HAP-1 (cell line): ENCODE measurements at regions not wholly inside any gene's neighbourhood (a gene's known extent, or its start where the extent isn't known, plus 50 kb on each side); places are given as distances from the start of the nearest gene placed in this dataset.
"Not testable (repeated sequence)": the region's sequence is repeated elsewhere in the genome, so short reads cannot be mapped to it uniquely, and the experiment has no call there.

Experiments
- DNase-seq, 2 experiments: peaks; one replicate each; pipeline ENCODE4 v3.0.0-alpha.2; 2016 to 2020; ENCODE audit warnings: low spot score in 2 of 2
- H3K27me3 ChIP-seq: fragments of 250-450 bp; sonication (Bioruptor Pico); 2 replicates; pipeline ENCODE4 v1.5.1; 2020; ENCODE audit warnings: low read depth, mild to moderate bottlenecking, moderate library complexity
- H3K36me3 ChIP-seq: fragments of 250-450 bp; sonication (Bioruptor Pico); replicated peaks from 2 replicates; pipeline ENCODE4 v1.5.1; 2020; ENCODE audit warnings: mild to moderate bottlenecking
- H3K4me1 ChIP-seq: fragments of 250-450 bp; sonication (Bioruptor Pico); 2 replicates; pipeline ENCODE4 v1.5.1; 2020; ENCODE audit warnings: mild to moderate bottlenecking
- H3K4me3 ChIP-seq: fragments of 250-450 bp; sonication (Bioruptor Pico); 2 replicates; pipeline ENCODE4 v1.5.1; 2020; ENCODE audit warnings: mild to moderate bottlenecking, moderate library complexity
- H3K9me3 ChIP-seq: fragments of 250-450 bp; sonication (Bioruptor Pico); 2 replicates; pipeline ENCODE4 v1.5.1; 2020; ENCODE audit warnings: mild to moderate bottlenecking, moderate library complexity
- in situ Hi-C: fragments of 300-500 bp; cut with MboI; formaldehyde crosslinking; loops from 3 replicates; pipeline ENCODE4 v1.14.3; 2020; ENCODE audit warnings: low sequenced_read_pairs, inconsistent platforms, mixed read lengths

DNA sequence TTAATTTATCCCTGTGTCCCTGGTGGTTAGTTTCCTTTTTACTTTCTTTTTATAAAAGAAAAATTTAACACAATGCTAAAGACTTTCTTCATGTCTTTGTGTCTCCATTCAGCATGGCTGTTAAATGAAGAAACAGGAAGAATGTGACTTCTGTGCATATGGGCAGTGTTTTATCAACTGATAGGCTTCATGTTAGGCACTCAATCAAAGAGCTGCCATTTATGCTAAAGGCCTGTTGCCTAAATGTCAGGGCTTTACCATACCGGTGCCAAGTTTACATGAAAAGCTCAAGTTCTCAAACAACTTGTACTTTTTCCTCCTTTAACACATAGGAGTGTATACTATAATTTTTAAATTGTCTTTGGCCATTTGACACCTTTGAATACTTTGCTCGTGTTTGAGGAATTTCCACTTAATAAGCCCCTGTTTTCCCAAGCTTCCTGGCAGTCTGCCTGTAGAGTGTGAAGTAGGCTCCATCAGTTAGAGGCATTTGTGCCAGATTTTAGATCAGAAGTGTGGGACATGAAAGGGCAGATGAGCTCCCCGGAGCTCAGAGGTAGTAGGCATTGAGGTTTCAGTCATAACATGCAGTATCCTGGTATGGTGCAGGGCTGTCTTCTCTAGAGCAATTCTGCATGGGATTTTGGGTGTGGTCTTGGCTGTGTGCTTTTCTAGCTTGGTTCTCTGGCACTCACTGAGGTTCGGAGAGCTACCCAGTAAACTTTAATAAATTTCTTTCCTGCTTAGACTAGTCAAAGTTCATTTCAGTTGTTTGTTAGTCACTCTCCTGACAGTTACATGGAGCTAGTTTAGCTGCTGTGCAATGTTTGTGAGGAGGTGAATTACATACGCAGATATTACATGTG lies 119.0 kb downstream of the LEPR start:
- H3K36me3 ChIP-seq: no peaks in the 10 kb centered on the region
- peaks cover 4% of the 10 kb centered on the region; the same call in 1 of the 2 replicates for H3K4me1 ChIP-seq
- peak in 1 of 2 experiments; percentile 3 for DNase-seq
- H3K9me3 ChIP-seq: no peaks in the 10 kb centered on the region
- in situ Hi-C loops: no loop called here
- no peaks in the 10 kb centered on the region for H3K27me3 ChIP-seq
- no peak overlapping the region for H3K4me3 ChIP-seq

DNA sequence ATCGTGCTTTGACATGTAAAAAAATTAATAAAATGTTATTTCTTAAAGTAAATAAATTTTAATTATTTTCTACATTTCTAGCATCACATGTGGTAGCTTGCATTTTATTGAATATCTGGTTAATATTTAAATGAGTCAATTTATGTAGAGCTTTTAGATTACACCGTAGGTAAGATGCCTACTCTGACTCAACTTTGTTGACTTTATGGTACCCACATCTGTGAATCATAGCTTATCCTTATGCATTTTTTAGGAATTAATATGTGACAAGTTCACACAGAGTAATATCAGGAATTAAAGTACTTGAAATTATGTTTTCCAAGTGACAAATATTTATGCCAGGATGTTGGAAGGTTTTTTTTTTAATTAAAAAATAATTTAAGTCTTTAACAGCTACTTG lies 120.7 kb downstream of the LEPR start:
- Histone ChIP-seq H3K27me3 (no peaks in the 10 kb centered on the region), H3K9me3 (no peaks in the 10 kb centered on the region), H3K4me1 (peaks cover 4% of the 10 kb centered on the region; the same call in 1 of the 2 replicates), H3K36me3 (no peaks in the 10 kb centered on the region), H3K4me3 (no peak overlapping the region)
- in situ Hi-C loops: no loop called here
- DNase-seq: no peak

DNA sequence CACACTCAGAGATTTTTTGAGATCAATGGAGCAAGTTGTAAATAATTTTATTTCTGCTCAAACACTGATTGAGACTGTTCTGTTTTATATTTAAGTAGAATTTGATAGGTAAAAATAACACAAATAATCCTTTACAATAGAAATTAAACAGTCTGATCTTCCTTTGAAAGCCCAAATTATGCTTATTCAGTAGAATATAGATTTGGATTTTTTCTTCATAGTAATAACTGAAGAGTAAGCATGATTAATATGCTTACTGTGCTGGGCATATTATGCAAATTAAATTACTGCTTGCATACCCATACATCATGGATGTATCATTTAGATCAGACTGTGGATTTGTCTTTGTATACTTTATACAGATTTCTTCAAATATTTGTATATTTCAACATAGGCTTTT lies 121.4 kb downstream of the LEPR start:
- DNase-seq: no peak
- in situ Hi-C loops: no loop called here
- Histone ChIP-seq H3K36me3 (no peaks in the 10 kb centered on the region), H3K9me3 (no peaks in the 10 kb centered on the region), H3K27me3 (no peaks in the 10 kb centered on the region), H3K4me1 (peaks cover 4% of the 10 kb centered on the region; the same call in 1 of the 2 replicates), H3K4me3 (no peak overlapping the region)

DNA sequence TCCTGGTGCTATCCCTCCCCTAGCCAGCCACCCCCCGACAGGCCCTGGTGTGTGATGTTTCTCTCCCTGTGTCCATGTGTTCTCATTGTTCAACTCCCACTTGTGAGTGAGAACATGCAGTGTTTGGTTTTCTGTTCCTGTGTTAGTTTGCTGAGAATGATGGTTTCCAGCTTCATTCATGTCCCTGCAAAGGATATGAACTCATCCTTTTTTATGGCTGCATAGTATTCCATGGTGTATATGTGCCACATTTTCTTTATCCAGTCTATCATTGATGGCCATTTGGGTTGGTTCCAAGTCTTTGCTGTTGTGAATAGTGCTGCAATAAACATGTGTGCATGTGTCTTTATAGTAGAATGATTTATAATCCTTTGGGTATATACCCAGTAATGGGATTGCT lies 122.1 kb downstream of the LEPR start:
- DNase-seq, H3K36me3 ChIP-seq, H3K4me1 ChIP-seq, H3K9me3 ChIP-seq, H3K27me3 ChIP-seq, H3K4me3 ChIP-seq, in situ Hi-C loops: not testable (repeated sequence)

DNA sequence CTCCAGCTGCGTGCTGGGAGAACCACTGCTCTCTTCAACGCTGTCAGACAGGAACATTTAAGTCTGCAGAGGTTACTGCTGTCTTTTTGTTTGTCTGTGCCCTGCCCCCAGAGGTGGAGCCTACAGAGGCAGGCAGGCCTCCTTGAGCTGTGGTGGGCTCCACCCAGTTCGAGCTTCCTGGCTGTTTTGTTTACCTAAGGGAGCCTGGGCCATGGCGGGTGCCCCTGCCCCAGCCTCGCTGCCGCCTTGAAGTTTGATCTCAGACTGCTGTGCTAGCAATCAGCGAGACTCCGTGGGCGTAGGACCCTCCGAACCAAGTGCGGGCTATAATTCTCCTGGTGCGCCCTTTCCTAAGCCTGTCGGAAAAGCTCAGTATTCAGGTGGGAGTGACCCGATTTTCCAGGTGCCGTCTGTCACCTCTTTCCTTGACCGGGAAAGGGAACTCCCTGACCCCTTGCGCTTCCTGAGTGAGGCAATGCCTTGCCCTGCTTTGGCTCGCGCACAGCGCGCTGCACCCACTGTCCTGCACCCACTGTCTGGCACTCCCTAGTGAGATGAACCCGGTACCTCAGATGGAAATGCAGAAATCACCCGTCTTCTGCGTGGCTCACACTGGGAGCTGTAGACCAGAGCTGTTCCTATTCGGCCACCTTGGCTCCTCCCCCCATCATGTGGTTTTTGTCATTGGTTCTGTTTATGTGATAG lies 130.0 kb downstream of the LEPR start:
- H3K4me1 ChIP-seq, H3K4me3 ChIP-seq, H3K9me3 ChIP-seq, DNase-seq, H3K36me3 ChIP-seq, in situ Hi-C loops, H3K27me3 ChIP-seq: not testable (repeated sequence)

DNA sequence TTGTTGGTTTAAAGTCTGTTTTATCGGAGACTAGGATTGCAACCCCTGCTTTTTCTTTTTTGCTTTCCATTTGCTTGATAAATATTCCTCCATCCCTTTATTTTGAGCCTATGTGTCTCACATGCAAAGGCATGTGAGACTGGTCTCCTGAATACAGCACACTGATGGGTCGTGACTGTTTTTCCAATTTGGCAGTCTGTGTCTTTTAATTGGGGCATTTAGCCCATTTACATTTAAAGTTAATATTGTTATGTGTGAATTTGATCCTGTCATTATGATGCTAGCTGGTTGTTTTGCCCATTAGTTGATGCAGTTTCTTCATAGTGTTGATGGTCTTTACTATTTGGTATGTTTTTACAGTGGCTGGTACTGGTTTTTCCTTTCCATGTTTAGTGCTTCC lies 132.0 kb downstream of the LEPR start:
- H3K36me3 ChIP-seq, H3K9me3 ChIP-seq, in situ Hi-C loops, H3K27me3 ChIP-seq, DNase-seq, H3K4me3 ChIP-seq, H3K4me1 ChIP-seq: not testable (repeated sequence)

DNA sequence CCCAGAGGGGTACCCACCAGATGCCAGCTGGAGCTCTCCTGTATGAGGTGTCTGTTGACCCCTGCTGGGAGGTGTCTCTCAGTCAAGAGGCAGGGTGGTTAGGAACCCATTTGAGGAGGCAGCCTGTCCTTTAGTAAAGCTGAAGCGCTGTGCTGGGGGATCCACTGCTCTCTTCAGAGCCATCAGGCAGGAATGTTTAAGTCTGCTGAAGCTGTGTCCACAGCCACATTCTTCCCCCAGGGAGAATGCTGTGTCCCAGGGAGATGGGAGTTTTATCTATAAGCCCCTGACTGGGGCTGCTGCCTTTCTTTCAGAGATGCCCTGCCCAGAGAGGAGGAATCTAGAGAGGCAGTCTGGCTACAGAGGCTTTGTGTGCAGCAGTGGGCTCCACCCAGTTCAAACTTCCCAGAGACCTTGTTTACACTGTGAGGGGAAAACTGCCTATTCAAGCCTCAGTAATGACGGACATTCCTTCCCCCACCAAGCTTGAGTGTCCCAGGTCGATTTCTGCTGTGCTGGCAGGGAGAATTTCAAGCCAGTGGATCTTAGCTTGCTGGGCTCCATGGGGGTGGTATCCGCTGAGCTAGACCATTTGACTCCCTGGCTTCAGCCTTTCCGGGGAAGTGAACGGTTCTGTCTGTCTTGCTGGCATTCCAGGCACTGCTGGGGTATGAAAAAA lies 133.8 kb downstream of the LEPR start:
- in situ Hi-C loops, DNase-seq, H3K4me1 ChIP-seq, H3K4me3 ChIP-seq, H3K36me3 ChIP-seq, H3K9me3 ChIP-seq, H3K27me3 ChIP-seq: not testable (repeated sequence)

DNA sequence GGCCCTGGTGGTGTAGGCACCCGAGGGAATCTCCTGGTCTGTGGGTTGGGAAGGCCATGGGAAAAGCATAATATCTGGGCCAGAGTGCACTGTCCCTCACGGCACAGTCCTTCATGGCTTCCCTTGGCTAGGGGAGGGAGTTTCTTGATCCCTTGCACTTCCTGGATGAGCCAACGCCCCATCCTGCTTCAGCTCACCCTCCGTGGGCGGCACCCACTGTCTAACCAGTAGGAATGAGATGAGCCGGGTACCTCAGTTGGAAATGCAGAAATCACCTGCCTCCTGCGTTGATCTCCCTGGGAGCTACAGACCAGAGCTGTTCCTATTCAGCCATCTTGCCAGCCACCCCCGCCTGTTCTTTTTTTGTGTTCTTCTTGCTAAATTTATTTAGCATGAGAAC lies 134.4 kb downstream of the LEPR start:
- H3K27me3 ChIP-seq: no peaks in the 10 kb centered on the region
- in situ Hi-C loops: no loop called here
- no peaks in the 10 kb centered on the region for H3K9me3 ChIP-seq
- no peaks in the 10 kb centered on the region for H3K36me3 ChIP-seq
- DNase-seq: no peak
- no peaks in the 10 kb centered on the region for H3K4me1 ChIP-seq
- no peak overlapping the region for H3K4me3 ChIP-seq

DNA sequence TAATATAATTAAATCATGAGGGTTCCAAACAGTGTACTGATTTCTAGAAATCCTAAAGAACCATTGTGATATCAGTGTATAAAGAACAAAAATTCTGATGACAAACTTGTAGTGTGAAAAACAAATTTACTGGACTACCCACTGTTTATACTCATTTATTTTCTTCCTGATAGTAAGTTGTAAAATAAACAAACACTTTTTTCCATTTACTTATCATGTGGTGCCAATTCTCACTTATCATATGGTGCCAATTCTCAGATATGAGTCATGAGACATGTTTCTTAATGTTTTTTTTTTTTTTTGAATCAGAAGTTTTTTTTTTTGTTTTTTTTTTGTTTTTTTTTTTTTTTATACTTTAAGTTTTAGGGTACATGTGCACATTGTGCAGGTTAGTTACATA lies 137.7 kb downstream of the LEPR start:
- Histone ChIP-seq H3K4me3 (no peak overlapping the region), H3K27me3 (no peaks in the 10 kb centered on the region), H3K36me3 (no peaks in the 10 kb centered on the region), H3K4me1 (no peaks in the 10 kb centered on the region), H3K9me3 (no peaks in the 10 kb centered on the region)
- no peak for DNase-seq
- in situ Hi-C loops: no loop called here

DNA sequence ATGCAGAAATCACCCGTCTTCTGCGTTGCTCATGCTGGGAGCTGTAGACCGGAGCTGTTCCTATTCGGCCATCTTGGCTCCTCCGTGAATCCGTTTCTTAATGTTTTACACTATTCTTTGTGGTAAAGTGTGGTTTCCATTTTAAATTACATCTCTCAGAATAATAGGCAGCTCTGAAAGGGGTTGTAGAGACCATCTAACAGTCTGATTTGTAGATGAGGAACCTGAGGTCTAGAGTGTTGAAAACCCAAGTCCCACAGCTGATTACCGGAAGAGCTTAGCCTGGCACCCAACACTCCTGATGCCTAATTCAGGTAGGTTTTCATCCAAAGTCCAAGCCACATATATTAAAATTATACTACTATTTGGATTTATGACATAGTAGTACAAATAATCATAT lies 144.0 kb downstream of the LEPR start:
- Histone ChIP-seq H3K4me1 (no peaks in the 10 kb centered on the region), H3K27me3 (no peaks in the 10 kb centered on the region), H3K9me3 (no peaks in the 10 kb centered on the region), H3K4me3 (no peak overlapping the region), H3K36me3 (no peaks in the 10 kb centered on the region)
- no peak for DNase-seq
- in situ Hi-C loops: no loop called here

DNA sequence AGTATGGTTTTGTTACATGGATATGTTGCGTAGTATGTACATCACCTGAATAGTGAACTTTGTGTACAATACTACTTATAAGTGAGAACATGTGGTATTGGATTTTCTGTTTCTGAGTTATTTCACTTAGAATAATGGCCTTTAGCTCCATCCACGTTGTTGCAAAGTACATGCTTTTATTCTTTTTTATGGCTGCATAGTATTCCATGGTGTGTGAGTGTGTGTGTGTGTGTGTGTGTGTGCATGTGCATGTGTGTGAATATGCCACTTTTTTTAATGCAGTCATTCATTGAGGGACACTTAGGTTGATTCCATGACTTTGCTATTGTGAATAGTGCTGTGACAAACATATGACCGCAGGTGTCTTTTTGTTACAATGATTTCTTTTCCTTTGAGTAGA lies 147.8 kb downstream of the LEPR start:
- no peaks in the 10 kb centered on the region for H3K9me3 ChIP-seq
- H3K4me3 ChIP-seq: no peak overlapping the region
- no peak for DNase-seq
- H3K27me3 ChIP-seq: no peaks in the 10 kb centered on the region
- H3K36me3 ChIP-seq: no peaks in the 10 kb centered on the region
- in situ Hi-C loops: no loop called here
- H3K4me1 ChIP-seq: no peaks in the 10 kb centered on the region

DNA sequence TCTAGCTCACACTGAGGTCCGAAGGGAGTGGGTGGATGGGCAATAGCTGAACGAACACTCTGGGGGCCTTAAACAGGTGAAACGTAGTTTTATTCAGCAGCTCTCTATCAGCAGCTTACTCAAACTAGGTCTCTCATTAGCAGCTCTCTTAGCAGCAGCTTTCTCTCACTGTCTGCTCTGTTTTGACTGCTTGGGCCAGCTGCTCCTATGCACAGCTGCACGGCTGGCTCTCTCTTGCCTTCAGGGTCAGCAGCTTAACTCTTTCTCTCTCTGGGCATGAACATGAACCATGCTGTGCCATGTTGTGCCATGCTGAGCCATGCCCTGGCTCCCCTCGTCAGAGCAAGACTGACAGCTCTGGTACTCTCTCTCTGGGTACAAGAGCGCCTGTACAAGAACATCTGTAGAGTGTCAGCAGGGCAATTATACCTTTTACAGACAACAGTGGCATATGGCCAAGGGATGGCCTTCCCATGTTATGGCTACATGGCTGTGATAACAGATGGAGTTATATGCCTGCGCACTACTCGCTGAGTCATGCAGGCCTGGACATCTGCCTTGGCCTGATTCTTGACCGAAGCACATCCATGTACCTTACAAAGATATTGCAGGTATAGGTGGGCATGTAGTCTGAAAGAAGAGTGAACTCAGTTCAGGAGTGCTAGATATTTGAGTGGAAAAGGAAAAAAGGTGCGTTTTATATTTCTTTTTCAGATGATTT lies 152.4 kb downstream of the LEPR start:
- no peaks in the 10 kb centered on the region for H3K9me3 ChIP-seq
- no peaks in the 10 kb centered on the region for H3K36me3 ChIP-seq
- H3K4me1 ChIP-seq: no peaks in the 10 kb centered on the region
- no peaks in the 10 kb centered on the region for H3K27me3 ChIP-seq
- in situ Hi-C loops: no loop called here
- DNase-seq: no peak
- H3K4me3 ChIP-seq: no peak overlapping the region

DNA sequence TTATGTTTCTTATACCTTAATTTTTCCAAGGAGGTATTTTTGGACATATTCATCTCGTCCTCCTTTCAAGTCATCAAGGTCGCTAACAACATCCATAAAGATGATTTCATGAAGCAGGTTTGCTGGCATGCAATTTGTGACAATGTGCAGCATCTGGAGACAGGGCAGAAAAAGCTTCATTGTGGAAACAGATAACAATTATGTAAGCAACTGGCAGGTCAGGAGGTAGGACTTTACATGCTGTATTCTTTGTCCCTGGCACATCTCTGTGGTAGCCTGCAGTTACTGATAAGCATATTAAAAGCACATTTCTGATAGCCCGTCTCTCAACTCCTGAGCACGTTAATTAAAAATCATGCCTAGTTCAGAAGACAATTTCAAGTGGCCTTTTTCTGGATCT lies 156.8 kb downstream of the LEPR start:
- H3K27me3 ChIP-seq: no peaks in the 10 kb centered on the region

More for the DNA sequence above, 156.8 kb downstream of the LEPR start:
- H3K4me1 ChIP-seq: no peaks in the 10 kb centered on the region
- H3K4me3 ChIP-seq: no peak overlapping the region
- no peaks in the 10 kb centered on the region for H3K9me3 ChIP-seq
- no peaks in the 10 kb centered on the region for H3K36me3 ChIP-seq
- in situ Hi-C loops: no loop called here
- DNase-seq: no peak
